ENCODE measurements at regions not wholly inside any gene's neighbourhood (a gene's known extent, or its start where the extent isn't known, plus 50 kb on each side); places are given as distances from the start of the nearest gene placed in this dataset.

GRCh38 chr2:183837157-183837556, 712.9 kb downstream of the NUP35 start (continued):
- no peak for TF ChIP-seq MYNN (IDR thresholded peaks at IDR 0.05)
- no peak for TF ChIP-seq MYNN (CRISPR knock-in tag; IDR thresholded peaks at IDR 0.05)
- no peak for TF ChIP-seq ZNF133 (CRISPR knock-in tag; IDR thresholded peaks at IDR 0.05)
- TF ChIP-seq SNIP1 (IDR thresholded peaks at IDR 0.05; ENCODE audit: low read depth) = no peak
- TF ChIP-seq ZNF609 (CRISPR knock-in tag; IDR thresholded peaks at IDR 0.05; ENCODE audit: borderline replicate concordance) = no peak
- no peak for TF ChIP-seq TCF15 (CRISPR knock-in tag; IDR thresholded peaks at IDR 0.05)
- TF ChIP-seq, protein P1, sequence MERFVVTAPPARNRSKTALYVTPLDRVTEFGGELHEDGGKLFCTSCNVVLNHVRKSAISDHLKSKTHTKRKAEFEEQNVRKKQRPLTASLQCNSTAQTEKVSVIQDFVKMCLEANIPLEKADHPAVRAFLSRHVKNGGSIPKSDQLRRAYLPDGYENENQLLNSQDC (CRISPR knock-in tag; IDR thresholded peaks at IDR 0.05) = no peak
